ENCODE measurements at regions not wholly inside any gene's neighbourhood (a gene's known extent, or its start where the extent isn't known, plus 50 kb on each side); places are given as distances from the start of the nearest gene placed in this dataset.

GRCh38 chr2:41502752-41503151, 545.1 kb upstream of the PKDCC start:
- CTCF ChIA-PET = no interaction called here
- BruUV-seq (replicated peaks) = no TSS peak
- TF ChIP-seq CTCF (conservative IDR thresholded peaks at IDR 0.05; ENCODE audit: low read depth, low read length) (no peak), EZH2 (IDR thresholded peaks at IDR 0.05; ENCODE audit: borderline replicate concordance, low read depth, low read length, poor library complexity, severe bottlenecking) (no peak)

GRCh38 chr2:41504532-41504931, 543.3 kb upstream of the PKDCC start:
- Histone ChIP-seq H3K36me3 (ENCODE audit: insufficient read depth, low read length, poor library complexity, severe bottlenecking) (no peaks in the 10 kb centered on the region), H3K27me3 (replicated peaks; ENCODE audit: insufficient read depth, low read depth, low read length, poor library complexity) (no peaks in the 10 kb centered on the region), H3K9me3 (ENCODE audit: low read depth, low read length, poor library complexity, severe bottlenecking) (peaks cover 14% of the 10 kb centered on the region), H3K4me3 (ENCODE audit: low read depth, low read length, poor library complexity, severe bottlenecking) (no peak overlapping the region), H3K4me1 (ENCODE audit: insufficient read depth, low read length, poor library complexity, severe bottlenecking) (no peaks in the 10 kb centered on the region), H3K27ac (ENCODE audit: low read depth, low read length, poor library complexity, severe bottlenecking) (no peak overlapping the region)
- DNase-seq (ENCODE audit: low spot score) = no peak
- intact Hi-C loops (cut with micrococcal nuclease; ENCODE audit: unreplicated experiment) = no loop called here
- ChIA-PET POLR2A (ENCODE audit: low non-redundant PET) (no interaction called here), CTCF (no interaction called here)
- no peak for TF ChIP-seq CTCF (conservative IDR thresholded peaks at IDR 0.05; ENCODE audit: low read depth, low read length)
- no peak for TF ChIP-seq EZH2 (IDR thresholded peaks at IDR 0.05; ENCODE audit: borderline replicate concordance, low read depth, low read length, poor library complexity, severe bottlenecking)
- BruUV-seq (replicated peaks) = no TSS peak

More at GRCh38 chr2:41502752-41503151, 545.1 kb upstream of the PKDCC start:
- intact Hi-C loops (cut with micrococcal nuclease; ENCODE audit: unreplicated experiment) = no loop called here
- POLR2A ChIA-PET (ENCODE audit: low non-redundant PET) = no interaction called here
- Histone ChIP-seq H3K36me3 (ENCODE audit: insufficient read depth, low read length, poor library complexity, severe bottlenecking) (no peaks in the 10 kb centered on the region), H3K27me3 (replicated peaks; ENCODE audit: insufficient read depth, low read depth, low read length, poor library complexity) (no peaks in the 10 kb centered on the region), H3K27ac (ENCODE audit: low read depth, low read length, poor library complexity, severe bottlenecking) (no peak overlapping the region), H3K4me1 (ENCODE audit: insufficient read depth, low read length, poor library complexity, severe bottlenecking) (no peaks in the 10 kb centered on the region), H3K9me3 (ENCODE audit: low read depth, low read length, poor library complexity, severe bottlenecking) (peaks cover 14% of the 10 kb centered on the region), H3K4me3 (ENCODE audit: low read depth, low read length, poor library complexity, severe bottlenecking) (no peak overlapping the region)
- no peak for DNase-seq (ENCODE audit: low spot score)

GRCh38 chr2:41510108-41510507, 537.7 kb upstream of the PKDCC start:
- no peak overlapping the region for H3K4me3 ChIP-seq (ENCODE audit: low read depth, low read length, poor library complexity, severe bottlenecking)
- TF ChIP-seq CTCF (conservative IDR thresholded peaks at IDR 0.05; ENCODE audit: low read depth, low read length) (no peak), EZH2 (IDR thresholded peaks at IDR 0.05; ENCODE audit: borderline replicate concordance, low read depth, low read length, poor library complexity, severe bottlenecking) (no peak)
- no TSS peak for BruUV-seq (replicated peaks)
- no peaks in the 10 kb centered on the region for H3K27me3 ChIP-seq (replicated peaks; ENCODE audit: insufficient read depth, low read depth, low read length, poor library complexity)
- H3K4me1 ChIP-seq (ENCODE audit: insufficient read depth, low read length, poor library complexity, severe bottlenecking) = no peaks in the 10 kb centered on the region
- H3K36me3 ChIP-seq (ENCODE audit: insufficient read depth, low read length, poor library complexity, severe bottlenecking) = no peaks in the 10 kb centered on the region
- no peak for DNase-seq (ENCODE audit: low spot score)
- ChIA-PET CTCF (no interaction called here), POLR2A (ENCODE audit: low non-redundant PET) (no interaction called here)
- no peaks in the 10 kb centered on the region for H3K9me3 ChIP-seq (ENCODE audit: low read depth, low read length, poor library complexity, severe bottlenecking)
- no peak overlapping the region for H3K27ac ChIP-seq (ENCODE audit: low read depth, low read length, poor library complexity, severe bottlenecking)
- intact Hi-C loops (cut with micrococcal nuclease; ENCODE audit: unreplicated experiment) = no loop called here

Data from A673 (cell line).